OCI-LY1 (cell line): ENCODE measurements at regions not wholly inside any gene's neighbourhood (a gene's known extent, or its start where the extent isn't known, plus 50 kb on each side); places are given as distances from the start of the nearest gene placed in this dataset.

Experiments used
- H2AFZ ChIP-seq: fragments of 200-600 bp; sonication (generic), shearing (Covaris generic); 2 replicates; pipeline ENCODE4 v1.6.0; 2014; ENCODE audit warnings: antibody characterized with exemption, mild to moderate bottlenecking, low read length
- H3F3A ChIP-seq: fragments of 200-600 bp; sonication (generic), shearing (Covaris generic); 2 replicates; pipeline ENCODE4 v1.6.0; 2014; ENCODE audit warnings: mild to moderate bottlenecking, antibody characterized with exemption, low read length, moderate library complexity; ENCODE audit not compliant: insufficient read depth
- H3K27ac ChIP-seq: fragments of 200-600 bp; sonication (generic); 2 replicates; pipeline ENCODE4 v1.5.1; 2014; ENCODE audit warnings: low read length, mixed run types, mild to moderate bottlenecking, low read depth; ENCODE audit not compliant: poor library complexity, severe bottlenecking
- H3K27me3 ChIP-seq: fragments of 200-600 bp; sonication (generic); 2 replicates; pipeline ENCODE4 v1.6.0; 2014; ENCODE audit warnings: antibody characterized with exemption, mild to moderate bottlenecking, low read length, moderate library complexity; ENCODE audit not compliant: insufficient read depth
- H3K36me3 ChIP-seq: fragments of 200-600 bp; sonication (generic); 2 replicates; pipeline ENCODE4 v1.6.1; 2014; ENCODE audit warnings: mild to moderate bottlenecking, antibody characterized with exemption, low read length, moderate library complexity, mixed read lengths; ENCODE audit not compliant: insufficient read depth
- H3K4me1 ChIP-seq: fragments of 200-600 bp; sonication (generic); 2 replicates; pipeline ENCODE4 v1.5.1; 2014; ENCODE audit warnings: mild to moderate bottlenecking, low read length, moderate library complexity; ENCODE audit not compliant: insufficient read depth, severe bottlenecking
- H3K4me2 ChIP-seq: fragments of 200-600 bp; sonication (generic), shearing (Covaris generic); 2 replicates; pipeline ENCODE4 v1.6.1; 2014; ENCODE audit warnings: low read length
- H3K4me3 ChIP-seq: fragments of 200-600 bp; sonication (generic); 2 replicates; pipeline ENCODE4 v1.5.1; 2014; ENCODE audit warnings: low read length, low read depth, mild to moderate bottlenecking, mixed read lengths; ENCODE audit not compliant: poor library complexity, severe bottlenecking
- H3K79me2 ChIP-seq: fragments of 200-600 bp; shearing (Covaris generic); 2 replicates; pipeline ENCODE4 v1.6.1; 2016; ENCODE audit warnings: mixed run types, low read length, mixed read lengths; ENCODE audit not compliant: insufficient read depth
- H3K9ac ChIP-seq: fragments of 200-600 bp; sonication (generic), shearing (Covaris generic); 2 replicates; pipeline ENCODE4 v1.6.1; 2014; ENCODE audit warnings: mild to moderate bottlenecking, low read length, mixed read lengths
- H3K9me2 ChIP-seq: fragments of 200-600 bp; sonication (generic), shearing (Covaris generic); 2 replicates; pipeline ENCODE4 v1.6.1; 2014; ENCODE audit warnings: low read depth, mild to moderate bottlenecking, low read length, mixed read lengths
- H3K9me3 ChIP-seq: fragments of 200-600 bp; shearing (Covaris generic); 2 replicates; pipeline ENCODE4 v1.6.1; 2014; ENCODE audit warnings: low read length, mixed read lengths
- H4K20me1 ChIP-seq: fragments of 200-600 bp; sonication (generic), shearing (Covaris generic); 2 replicates; pipeline ENCODE4 v1.6.0; 2016; ENCODE audit warnings: mild to moderate bottlenecking, low read length; ENCODE audit not compliant: insufficient read depth
- CTCF ChIP-seq: fragments of 200-600 bp; sonication (generic), shearing (Covaris generic); IDR thresholded peaks from 2 replicates; pipeline ENCODE4 v1.5.1; 2017; ENCODE audit warnings: mild to moderate bottlenecking, antibody characterized with exemption, low read length, moderate library complexity, mixed read lengths
- EZH2 ChIP-seq: fragments of 200-600 bp; sonication (generic), shearing (Covaris generic); IDR thresholded peaks from 2 replicates; pipeline ENCODE4 v1.8.0; 2017; ENCODE audit warnings: borderline replicate concordance, mixed run types, mild to moderate bottlenecking, antibody characterized with exemption, low read length, moderate library complexity, mixed read lengths

GRCh38 chr4:4592414-4592813 is 50.6 kb upstream of the STX18 start:
- no peaks in the 10 kb centered on the region for H3K79me2 ChIP-seq
- H3K9me2 ChIP-seq: no peaks in the 10 kb centered on the region
- no peak overlapping the region for H3K9ac ChIP-seq
- H2AFZ ChIP-seq: no peak overlapping the region
- no peaks in the 10 kb centered on the region for H3K4me1 ChIP-seq
- no peak overlapping the region for H3K4me2 ChIP-seq
- H3K36me3 ChIP-seq: no peaks in the 10 kb centered on the region; the same call in 1 of the 2 replicates
- no peak overlapping the region for H3K27ac ChIP-seq
- TF ChIP-seq EZH2 (no peak), CTCF (no peak)
- no peak overlapping the region for H3K4me3 ChIP-seq
- no peaks in the 10 kb centered on the region for H3F3A ChIP-seq
- H3K27me3 ChIP-seq: no peaks in the 10 kb centered on the region
- no peaks in the 10 kb centered on the region for H3K9me3 ChIP-seq
- no peaks in the 10 kb centered on the region for H4K20me1 ChIP-seq
